SK-N-MC (cell line): ENCODE measurements at regions not wholly inside any gene's neighbourhood (a gene's known extent, or its start where the extent isn't known, plus 50 kb on each side); places are given as distances from the start of the nearest gene placed in this dataset.

Experiments
- EZH2 ChIP-seq: fragments of 200-600 bp; sonication (generic); IDR thresholded peaks from one replicate; pipeline ENCODE4 v1.6.1; 2017; ENCODE audit warnings: antibody characterized with exemption
- POLR2AphosphoS5 ChIP-seq: IDR thresholded peaks from 2 replicates; pipeline ENCODE4 v1.6.1; 2012; ENCODE audit warnings: mild to moderate bottlenecking, low read depth, low read length, borderline replicate concordance

DNA sequence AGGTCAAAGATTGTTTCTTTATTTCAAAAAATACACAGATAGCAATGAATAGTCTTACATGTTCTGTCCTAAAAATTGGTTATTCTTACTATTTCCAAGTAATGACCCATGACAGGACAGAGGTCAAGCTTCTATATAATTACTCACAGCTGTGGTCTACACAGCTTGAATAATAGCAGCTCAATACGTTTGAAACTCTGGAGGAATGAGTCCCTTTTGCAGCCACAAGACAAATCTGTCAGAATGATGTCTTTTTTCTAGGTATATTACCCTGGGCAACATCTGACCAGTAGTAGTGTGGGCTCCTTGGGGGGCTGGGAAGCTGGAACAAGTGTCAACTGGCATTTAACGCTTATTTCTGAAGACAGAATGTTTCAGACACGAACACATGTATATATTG lies 84.9 kb upstream of the HTR1B start:
- TF ChIP-seq EZH2 (no peak), POLR2AphosphoS5 (no peak)
